ENCODE measurements at regions not wholly inside any gene's neighbourhood (a gene's known extent, or its start where the extent isn't known, plus 50 kb on each side); places are given as distances from the start of the nearest gene placed in this dataset.
A peak's percentile ranks its signal among the peaks of the same experiment; 100 is the strongest.

- no peak for DNase-seq
Observed at GRCh38 chr17:68665373-68665772, 64.2 kb upstream of the FAM20A start.

- DNase-seq: no peak
Observed at GRCh38 chr17:68662479-68662878, 61.3 kb upstream of the FAM20A start.

GRCh38 chr17:68662037-68662432, 60.9 kb upstream of the FAM20A start:
- DNase-seq: no peak

- no peak for DNase-seq
Observed at GRCh38 chr17:68661265-68662036, 60.3 kb upstream of the FAM20A start.

- no peak for DNase-seq
Observed at GRCh38 chr17:68660302-68660701, 59.1 kb upstream of the FAM20A start.

- no peak for DNase-seq
Observed at GRCh38 chr17:68658999-68659780, 58.0 kb upstream of the FAM20A start.

- no peak for DNase-seq
Observed at GRCh38 chr17:68657576-68657975, 56.4 kb upstream of the FAM20A start.

- DNase-seq: peak in 3 of 58 donors; percentile 1
Observed at GRCh38 chr17:68657166-68657565, 56.0 kb upstream of the FAM20A start.

- no peak for DNase-seq
Observed at GRCh38 chr17:68656666-68657065, 55.5 kb upstream of the FAM20A start.
